Mammary epithelial cell (primary cell): ENCODE measurements at regions not wholly inside any gene's neighbourhood (a gene's known extent, or its start where the extent isn't known, plus 50 kb on each side); places are given as distances from the start of the nearest gene placed in this dataset.

Experiments used
- EZH2 ChIP-seq: IDR thresholded peaks from 2 replicates; pipeline ENCODE4 v1.6.1; 2012; ENCODE audit warnings: low read length, inconsistent platforms, borderline replicate concordance
- TF ChIP-seq, protein P1 (sequence below), 2 donors: IDR thresholded peaks in 1 of 2; conservative IDR thresholded peaks in 1 of 2; 2 replicates each; pipeline ENCODE4 v1.5.1; 2011 to 2012; ENCODE audit warnings: inconsistent platforms in 2 of 2, low read length in 2 of 2, mild to moderate bottlenecking in 2 of 2, control low read depth in 1 of 2, low read depth in 1 of 2; ENCODE audit not compliant: insufficient read depth in 1 of 2; ENCODE audit errors: extremely low read depth in 1 of 2

DNA sequence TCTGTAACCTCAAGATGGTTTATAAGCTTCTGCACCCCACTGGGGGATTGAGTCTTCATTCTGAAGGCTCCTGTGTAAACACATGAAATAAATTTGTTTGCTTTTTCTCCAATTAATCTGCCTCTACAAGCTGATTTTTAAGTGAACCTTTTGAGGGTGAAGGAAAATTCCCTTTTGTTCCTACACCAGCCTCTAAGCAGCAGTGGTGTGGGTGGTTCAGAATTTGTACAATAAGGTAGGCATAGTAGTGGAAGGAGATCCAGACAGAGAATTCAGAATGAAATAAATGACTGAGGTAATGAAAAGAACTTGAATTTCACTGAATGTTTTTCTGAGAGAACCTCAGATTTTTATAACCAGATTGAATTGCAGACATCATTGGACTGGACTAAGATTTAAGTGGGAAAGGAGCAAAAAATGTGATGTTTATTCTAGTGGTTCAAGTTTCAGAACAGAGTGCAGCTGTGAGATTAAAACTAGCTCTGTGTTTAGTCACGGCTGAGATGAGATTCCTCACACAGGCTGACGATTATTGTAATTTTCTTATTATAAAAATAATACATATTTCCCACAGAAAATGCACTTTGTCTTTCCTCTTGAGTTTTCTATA, 1162.2 kb downstream of the TYW1 start:
- TF ChIP-seq, protein P1, sequence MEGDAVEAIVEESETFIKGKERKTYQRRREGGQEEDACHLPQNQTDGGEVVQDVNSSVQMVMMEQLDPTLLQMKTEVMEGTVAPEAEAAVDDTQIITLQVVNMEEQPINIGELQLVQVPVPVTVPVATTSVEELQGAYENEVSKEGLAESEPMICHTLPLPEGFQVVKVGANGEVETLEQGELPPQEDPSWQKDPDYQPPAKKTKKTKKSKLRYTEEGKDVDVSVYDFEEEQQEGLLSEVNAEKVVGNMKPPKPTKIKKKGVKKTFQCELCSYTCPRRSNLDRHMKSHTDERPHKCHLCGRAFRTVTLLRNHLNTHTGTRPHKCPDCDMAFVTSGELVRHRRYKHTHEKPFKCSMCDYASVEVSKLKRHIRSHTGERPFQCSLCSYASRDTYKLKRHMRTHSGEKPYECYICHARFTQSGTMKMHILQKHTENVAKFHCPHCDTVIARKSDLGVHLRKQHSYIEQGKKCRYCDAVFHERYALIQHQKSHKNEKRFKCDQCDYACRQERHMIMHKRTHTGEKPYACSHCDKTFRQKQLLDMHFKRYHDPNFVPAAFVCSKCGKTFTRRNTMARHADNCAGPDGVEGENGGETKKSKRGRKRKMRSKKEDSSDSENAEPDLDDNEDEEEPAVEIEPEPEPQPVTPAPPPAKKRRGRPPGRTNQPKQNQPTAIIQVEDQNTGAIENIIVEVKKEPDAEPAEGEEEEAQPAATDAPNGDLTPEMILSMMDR (conservative IDR thresholded peaks at IDR 0.05 in 1 of 2, IDR thresholded peaks at IDR 0.05 in 1 of 2; ENCODE audit: extremely low read depth in 1 of 2, insufficient read depth in 1 of 2, low read depth in 1 of 2, low read length in 2 of 2): no peak
- TF ChIP-seq EZH2: no peak
